NCI-H2171 (cell line): ENCODE measurements at regions not wholly inside any gene's neighbourhood (a gene's known extent, or its start where the extent isn't known, plus 50 kb on each side); places are given as distances from the start of the nearest gene placed in this dataset.
"Not testable (repeated sequence)": the region's sequence is repeated elsewhere in the genome, so short reads cannot be mapped to it uniquely, and the experiment has no call there.

Source experiments
- DNase-seq: peaks from one replicate; lab custom pipeline; 2025; lab: John Stamatoyannopoulos, UW

GRCh38 chr6:92715991-92716390 is 703.4 kb downstream of the EPHA7 start:
- no peak for DNase-seq

DNA sequence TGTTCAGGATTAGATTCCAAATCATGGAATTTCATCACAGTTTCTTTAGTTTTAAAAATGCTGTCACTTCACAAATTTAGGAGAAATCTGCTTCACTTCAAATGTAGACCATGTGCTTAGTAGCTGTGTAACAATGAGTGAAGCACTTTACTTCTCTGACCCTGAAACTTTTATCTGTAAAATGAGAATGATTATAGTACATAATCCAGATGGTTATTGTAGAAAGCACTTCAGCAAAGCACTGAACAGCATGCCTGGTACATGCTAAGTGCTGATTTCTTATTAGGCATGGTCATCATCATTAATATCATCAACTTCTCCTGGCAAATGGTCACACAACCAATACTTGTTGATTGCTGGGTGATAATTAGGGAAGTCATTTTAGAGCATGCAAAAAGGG is 705.0 kb downstream of the EPHA7 start:
- no peak for DNase-seq

GRCh38 chr6:92710048-92710447 is 709.3 kb downstream of the EPHA7 start:
- no peak for DNase-seq

GRCh38 chr6:92708945-92709344 is 710.4 kb downstream of the EPHA7 start:
- DNase-seq, result no peak

DNA sequence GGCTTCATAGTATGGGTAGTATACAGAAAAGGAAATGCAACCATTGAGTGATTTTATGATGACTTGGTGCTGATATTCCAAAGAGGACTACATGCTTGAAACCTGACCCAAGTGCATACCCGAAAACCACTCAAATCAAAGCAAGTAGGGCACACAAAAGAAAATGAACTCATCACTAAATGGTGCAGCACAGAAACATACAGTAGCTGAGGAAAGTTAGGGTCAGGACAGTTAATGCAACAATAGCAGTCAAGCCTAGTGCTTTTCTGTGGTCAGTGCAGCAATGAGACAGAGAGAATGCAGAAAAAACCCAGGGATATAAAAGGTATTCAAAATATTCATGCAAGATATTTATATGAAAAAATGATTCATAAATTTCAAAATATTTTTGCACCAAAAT is 711.1 kb downstream of the EPHA7 start:
- DNase-seq, result no peak

DNA sequence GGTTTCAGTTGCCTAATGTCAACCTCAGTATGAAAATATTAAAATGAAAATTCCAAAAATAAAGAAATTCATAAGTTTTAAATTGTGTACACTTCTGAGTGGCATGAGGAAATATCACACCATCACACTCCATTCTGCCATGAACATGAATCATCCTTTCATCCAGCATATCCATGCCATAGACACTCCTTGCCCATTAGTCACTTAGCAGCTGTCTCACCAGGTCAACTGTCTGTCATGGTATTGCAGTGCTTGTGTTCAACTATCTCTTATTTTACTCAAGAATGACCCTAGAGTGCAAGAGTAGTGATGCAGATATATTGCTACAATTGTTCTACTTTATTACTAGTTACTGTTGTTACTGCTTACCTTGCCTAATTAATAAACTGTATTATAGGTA is 712.4 kb downstream of the EPHA7 start:
- no peak for DNase-seq

DNA sequence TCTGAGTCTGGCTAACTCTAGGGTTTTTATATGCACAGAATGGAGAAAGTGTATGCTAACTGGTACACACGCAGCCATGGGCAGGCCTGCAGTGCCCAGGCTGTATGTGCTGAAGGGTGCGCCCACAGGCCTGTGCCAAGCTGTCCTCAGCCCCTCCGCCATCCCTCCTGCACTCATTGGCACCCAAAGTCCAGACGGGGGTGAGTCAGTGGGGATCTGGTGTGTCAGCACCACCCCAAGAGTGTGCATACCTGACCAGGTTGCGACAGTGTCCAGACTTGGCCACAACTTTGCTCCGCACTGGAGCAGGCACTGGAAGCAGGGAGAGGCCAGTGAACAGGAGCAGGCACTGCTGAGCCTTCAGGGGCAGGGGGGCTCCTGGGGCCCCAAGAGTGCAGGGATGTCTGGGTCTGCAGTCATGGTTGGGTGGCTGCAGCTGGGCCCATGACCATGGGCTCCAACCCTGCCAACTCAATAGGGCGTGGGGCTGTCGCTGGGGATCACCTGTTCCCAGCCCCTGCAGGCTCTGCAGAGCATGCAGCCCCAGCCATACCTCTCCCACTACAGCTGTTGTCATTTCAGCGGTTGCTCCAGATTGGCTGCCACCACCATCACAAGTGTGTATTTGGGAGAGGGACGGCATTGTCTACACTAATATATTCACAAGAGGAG is 717.8 kb downstream of the EPHA7 start:
- DNase-seq, result no peak

- no peak for DNase-seq
These were observed 718.9 kb downstream of the EPHA7 start for GRCh38 chr6:92700411-92700810.

DNA sequence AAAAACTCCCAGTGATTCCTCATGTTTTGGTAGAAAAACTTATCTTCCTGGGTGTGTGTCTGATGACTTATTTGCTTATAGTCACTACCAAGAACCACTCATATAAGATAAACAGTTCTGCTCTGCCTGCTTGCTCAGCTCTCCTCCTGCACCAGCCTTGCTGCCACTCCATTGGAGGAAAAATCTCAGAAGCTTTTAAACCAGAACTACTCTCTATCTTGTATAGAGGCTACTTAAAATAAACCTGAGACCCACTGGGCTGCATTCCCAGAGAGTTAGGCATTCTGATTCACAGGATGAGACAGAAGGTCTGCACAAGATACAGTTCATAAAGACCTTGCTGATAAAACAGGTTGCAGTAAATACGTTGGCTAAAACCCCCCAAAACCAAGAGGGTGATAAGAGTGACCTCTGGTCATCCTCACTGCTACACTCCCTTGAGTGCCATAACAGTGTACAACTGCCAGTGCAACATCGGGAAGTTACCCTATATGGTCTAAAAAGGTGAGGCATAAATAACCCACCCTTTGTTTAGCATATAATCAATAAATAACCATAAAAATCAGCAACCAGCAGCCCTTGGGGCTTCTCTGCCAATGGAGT is 728.3 kb downstream of the EPHA7 start:
- DNase-seq, result no peak

DNA sequence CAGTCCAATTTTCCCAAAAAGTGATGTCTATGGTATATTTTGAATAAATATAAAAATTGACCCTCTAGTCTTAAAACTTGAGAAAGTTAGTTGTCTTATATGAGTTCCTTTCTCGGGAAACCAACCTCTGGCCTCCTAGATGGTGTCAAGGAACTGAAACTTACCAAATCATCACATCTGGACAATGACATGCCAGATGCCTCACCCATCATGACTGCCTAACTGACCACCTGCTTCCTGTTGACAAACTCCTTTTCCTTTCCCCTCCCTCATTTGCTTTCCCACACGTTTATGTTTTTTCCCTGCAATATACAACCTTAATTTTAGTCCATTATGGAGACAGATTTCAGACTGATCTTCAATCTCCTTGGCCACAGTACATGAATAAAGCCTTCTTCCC is 731.0 kb downstream of the EPHA7 start:
- no peak for DNase-seq

GRCh38 chr6:92687278-92687677 is 732.1 kb downstream of the EPHA7 start:
- DNase-seq, result no peak

DNA sequence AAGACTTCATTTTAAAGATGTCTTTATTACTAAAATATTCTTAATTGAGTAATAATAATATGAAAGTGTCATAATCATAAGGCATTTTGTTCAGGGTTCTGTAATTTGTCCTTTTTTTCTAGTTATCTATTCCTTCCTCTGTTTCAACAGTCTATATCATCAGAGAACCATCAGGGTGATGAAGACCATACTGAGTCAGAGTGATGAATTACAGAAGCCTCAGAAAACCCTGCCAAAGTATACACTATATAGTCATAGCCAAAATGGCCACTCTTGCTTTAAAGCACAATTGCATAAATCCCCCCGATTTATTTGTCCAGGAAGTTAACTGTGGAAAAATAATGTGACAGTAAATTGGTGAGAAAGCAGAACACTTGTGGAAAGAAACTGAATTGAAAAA is 735.0 kb downstream of the EPHA7 start:
- DNase-seq, result no peak

DNA sequence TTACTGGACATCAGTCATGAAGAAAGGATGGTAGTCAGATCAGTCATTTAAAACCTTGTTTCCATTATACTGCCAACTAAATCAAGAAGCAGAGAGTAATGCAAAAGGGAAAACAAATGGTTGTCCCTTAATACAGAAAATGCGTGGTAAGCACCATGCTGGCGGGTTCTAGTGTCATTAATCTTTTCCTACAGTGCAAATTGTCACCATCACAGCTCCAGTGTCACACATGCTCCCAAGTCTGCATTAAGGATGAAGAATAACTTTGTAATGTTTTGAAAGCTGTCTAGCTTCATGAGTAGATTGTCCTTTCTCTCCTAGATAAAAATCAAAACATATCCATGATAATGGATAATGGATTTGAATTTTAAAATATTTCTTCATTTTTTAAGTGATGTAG is 735.6 kb downstream of the EPHA7 start:
- DNase-seq, result no peak

GRCh38 chr6:92682516-92683398 is 736.6 kb downstream of the EPHA7 start:
- DNase-seq, result no peak

DNA sequence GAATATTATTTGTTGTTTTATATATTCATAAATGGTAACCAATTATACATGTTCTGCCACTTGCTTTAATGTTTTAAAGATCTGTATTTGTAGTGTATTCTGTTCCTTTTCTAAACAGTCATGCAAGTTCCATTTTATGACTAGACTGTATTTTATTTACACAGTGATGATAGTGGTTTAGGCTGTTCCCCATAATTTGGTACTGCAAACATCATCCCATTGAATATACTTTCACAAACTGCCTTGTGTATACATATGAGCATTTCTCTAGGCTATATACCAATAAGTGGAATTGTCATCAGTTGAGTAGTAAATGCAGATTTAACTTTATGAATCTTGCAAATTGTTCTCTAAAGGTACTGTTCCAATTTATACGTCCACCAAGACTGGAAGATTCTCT is 738.0 kb downstream of the EPHA7 start:
- no peak for DNase-seq

- DNase-seq, result not testable (repeated sequence)
These were observed 747.9 kb downstream of the EPHA7 start for GRCh38 chr6:92671462-92671861.

DNA sequence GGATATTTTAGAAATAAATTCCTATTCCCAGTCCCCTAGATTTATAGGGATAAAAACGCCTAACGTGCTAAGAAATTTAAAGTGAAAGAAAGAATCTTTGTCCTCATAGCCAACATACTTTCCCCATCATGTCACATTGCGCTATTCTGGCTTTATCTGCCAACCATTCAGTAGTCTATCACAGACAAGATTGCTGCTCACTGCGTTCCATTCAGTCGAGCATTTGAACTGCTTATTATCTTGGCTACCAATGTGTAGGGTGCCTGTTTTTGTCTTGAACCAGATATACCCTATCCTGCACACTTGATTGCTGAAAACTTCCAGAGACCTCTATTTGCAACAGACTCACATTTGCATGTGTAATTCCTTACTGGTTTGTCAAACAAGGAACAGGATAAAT is 751.5 kb downstream of the EPHA7 start:
- no peak for DNase-seq

GRCh38 chr6:92648364-92649086 is 770.8 kb downstream of the EPHA7 start:
- no peak for DNase-seq

GRCh38 chr6:92647630-92648029 is 771.7 kb downstream of the EPHA7 start:
- DNase-seq, result no peak

DNA sequence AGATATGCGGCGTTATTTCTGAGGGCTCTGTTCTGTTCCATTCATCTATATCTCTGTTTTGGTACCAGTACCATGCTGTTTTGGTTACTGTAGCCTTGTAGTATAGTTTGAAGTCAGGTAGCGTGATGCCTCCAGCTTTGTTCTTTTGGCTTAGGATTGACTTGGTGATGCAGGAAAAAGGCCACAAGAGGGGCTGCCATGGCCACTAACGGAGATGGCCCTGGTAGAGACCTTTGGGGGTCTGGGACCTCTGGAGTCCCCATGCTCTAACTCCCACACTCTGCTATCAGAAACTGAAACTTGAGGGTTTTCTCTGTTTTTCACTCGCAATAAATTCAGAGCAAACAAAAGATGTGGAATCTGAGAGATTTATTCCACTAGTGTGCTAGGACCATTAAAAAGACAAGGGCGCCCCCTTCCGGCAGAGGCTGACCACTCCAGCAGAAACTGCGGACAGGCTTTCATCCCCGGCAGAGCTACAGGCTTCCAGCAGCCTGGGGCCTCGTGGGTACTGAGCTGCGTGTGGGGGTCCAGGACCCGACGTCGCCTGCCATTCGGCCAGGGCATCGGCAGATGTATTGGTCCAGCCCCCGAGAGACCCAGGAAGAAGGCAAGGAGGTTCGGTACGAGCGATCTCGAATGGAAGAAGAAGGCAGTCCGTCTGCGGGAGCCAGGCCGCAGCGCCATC is 775.1 kb downstream of the EPHA7 start:
- not testable (repeated sequence) for DNase-seq

- DNase-seq, result no peak
These were observed 783.7 kb downstream of the EPHA7 start for GRCh38 chr6:92635553-92636153.
